ENCODE measurements at regions not wholly inside any gene's neighbourhood (a gene's known extent, or its start where the extent isn't known, plus 50 kb on each side); places are given as distances from the start of the nearest gene placed in this dataset.
"Not testable (repeated sequence)": the region's sequence is repeated elsewhere in the genome, so short reads cannot be mapped to it uniquely, and the experiment has no call there.

DNA sequence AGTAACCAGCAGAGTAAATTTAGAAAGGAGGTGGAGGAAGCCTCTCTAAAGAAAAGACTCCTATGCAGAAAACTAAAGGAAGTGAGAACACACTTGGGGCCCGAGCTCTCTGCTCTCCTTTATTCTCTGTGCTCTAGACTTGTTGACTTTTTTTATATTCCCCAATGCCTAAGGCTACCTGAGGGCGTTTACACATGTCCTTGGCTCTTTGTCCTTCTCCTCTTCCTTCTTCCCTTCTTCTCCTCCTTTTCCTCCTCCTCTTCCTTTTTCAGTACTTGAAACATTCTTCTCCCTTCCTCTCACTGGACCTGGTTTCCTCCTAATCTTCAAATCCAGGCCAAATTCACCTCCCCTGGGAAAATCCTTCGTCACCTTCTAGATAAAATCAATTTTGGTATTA is 256.4 kb upstream of the TRPC7 start:
- DNase-seq (ENCODE audit: low read depth), result no peak

DNA sequence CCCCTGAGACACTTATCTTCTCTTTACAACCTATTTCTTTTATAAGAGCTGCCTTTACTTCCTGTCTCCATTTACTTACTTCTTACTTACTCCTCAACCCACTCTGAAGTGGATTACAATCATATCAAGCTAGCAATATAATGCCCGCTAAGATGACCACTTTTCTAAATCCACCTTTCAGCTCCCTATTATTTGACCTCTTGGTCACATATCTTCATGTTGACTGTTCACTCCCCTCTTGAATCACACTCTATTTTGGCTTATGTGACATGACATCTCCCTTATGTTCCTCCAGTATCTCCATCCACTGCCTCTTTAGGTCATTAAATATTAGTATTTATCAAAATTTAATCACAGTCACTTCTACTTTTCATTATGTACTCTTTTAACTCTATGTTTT is 255.3 kb upstream of the TRPC7 start:
- DNase-seq (ENCODE audit: low read depth), result no peak

DNA sequence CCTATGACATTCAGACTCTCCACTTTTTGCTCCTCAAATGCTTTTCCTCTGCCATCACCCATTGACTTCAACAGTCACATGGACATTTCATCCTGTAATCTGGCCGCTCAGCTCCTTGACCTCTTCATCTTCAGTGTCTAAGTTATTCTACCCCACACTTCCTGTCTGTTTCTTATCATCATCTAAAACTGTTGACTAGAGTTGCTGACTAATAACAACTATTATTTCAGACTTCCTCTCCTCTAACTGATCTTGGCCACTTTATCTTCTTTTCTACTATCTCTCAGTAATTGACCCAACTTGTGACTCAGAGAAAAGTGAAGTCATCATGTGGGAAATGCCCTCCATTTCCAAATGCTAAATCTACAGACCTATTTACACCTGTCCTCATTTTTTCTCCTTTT is 254.7 kb upstream of the TRPC7 start:
- no peak for DNase-seq (ENCODE audit: low read depth)

DNA sequence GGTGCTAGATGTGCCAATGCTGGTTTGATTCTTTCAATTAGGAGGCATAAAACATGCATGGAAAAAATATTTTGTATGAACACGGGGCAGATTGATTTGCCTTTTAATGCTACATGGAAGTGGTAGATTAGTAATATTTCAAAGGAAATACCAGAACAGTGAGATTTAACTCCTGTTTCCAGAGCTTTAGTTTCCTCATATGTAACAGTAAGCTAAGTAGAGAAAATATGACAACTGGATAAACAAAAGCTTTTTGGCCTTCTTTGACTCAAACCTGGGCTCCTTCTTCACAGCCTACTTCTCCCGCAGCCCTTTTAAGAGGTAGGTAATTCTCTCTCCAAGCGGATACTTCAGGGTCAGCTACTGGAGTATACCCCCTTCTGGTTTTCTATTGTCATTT is 254.2 kb upstream of the TRPC7 start:
- DNase-seq (ENCODE audit: low read depth), result no peak

DNA sequence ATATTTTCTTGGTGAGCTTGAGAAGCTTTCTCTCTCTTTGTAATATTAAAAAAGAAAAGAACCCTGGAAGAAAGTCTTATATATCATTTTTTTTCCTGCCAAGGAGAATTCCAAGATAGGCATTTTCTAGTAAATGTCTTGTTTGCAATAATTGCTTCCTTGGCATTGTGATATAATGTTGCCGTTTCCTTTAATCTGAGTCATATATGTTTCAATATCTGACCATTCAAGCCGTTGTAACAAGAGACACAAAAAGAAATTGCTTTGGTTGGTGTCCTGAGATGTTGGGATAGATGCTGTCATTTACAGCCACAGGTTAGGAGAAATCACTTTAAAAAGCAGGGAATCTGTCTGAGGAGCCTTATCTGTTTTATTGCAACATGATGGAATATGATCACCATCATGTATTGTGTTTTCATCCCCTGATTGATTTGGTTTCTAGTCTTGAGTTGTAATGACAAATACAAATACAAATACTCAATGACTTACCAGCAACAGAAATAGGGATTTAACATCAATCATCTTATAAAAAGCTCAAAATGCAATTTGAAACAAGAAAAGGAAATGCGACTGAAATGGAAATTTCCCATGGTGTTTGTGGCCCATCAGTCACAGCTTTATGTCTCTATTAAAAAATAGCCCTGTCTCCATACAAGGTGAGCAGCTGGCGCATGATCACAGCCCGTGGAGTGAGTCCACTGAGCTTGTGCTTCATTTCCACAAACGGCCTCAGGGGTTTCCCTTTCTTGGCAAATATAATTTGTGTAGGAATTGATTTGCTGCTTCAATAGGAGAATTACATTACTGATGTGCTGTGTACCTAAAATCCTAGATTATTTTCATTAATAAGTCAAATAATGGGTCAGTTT is 250.1 kb upstream of the TRPC7 start:
- DNase-seq (ENCODE audit: low read depth), result no peak

DNA sequence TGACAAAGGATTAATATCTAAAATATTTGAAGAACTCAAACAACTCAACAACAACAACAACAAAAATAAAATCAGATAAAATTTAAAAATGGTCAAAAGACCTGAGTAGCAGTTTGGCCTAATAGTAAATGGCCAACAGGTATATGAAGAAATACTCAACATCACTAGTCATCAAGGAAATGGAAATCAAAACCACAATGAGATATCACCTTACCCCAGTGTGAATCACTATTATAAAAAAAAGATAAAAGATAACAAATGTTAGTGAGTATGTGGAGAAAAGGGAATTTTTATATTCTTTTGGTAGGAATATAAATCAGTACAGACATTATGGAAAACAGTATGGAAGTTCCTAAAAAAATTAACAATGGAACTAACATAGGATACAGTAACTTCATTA is 247.9 kb upstream of the TRPC7 start:
- no peak for DNase-seq (ENCODE audit: low read depth)

GRCh38 chr5:136605638-136606037 is 240.3 kb upstream of the TRPC7 start:
- DNase-seq (ENCODE audit: low read depth), result no peak

- DNase-seq (ENCODE audit: low read depth), result no peak
Measured at GRCh38 chr5:136600306-136600705, 235.0 kb upstream of the TRPC7 start.

DNA sequence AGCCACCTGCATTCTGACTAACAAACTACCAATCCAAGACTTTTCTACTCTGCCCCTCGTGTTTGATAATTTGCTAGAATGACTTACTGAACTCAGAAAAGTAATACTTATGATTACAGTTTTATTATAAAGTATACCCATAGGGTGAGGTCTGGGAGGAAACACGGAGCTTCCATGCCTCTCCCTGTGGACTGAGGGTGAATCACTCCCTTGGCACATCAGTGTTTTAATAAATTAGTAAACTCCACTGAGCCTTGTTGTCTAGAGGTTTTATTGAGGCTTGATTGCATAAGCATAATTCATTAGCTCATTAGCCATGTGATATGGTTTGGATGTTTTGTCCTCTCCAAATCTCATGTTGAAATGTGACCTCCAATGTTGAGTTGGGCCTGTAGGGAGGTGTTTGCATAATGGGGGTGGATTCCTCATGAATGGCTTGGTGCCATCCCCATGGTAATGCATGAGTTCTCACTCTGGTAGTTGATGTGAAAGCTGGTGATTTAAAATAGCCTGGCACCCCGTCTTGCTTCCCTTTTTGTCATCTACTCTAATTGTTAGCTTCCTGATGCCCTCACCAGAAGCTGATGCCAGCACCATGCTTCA is 233.6 kb upstream of the TRPC7 start:
- no peak for DNase-seq (ENCODE audit: low read depth)

- DNase-seq (ENCODE audit: low read depth), result no peak
Measured at GRCh38 chr5:136594416-136594815, 229.1 kb upstream of the TRPC7 start.

GRCh38 chr5:136590581-136590980 is 225.2 kb upstream of the TRPC7 start:
- no peak for DNase-seq (ENCODE audit: low read depth)

GRCh38 chr5:136586196-136586595 is 220.9 kb upstream of the TRPC7 start:
- DNase-seq (ENCODE audit: low read depth), result no peak

GRCh38 chr5:136584474-136584873 is 219.1 kb upstream of the TRPC7 start:
- DNase-seq (ENCODE audit: low read depth), result no peak

DNA sequence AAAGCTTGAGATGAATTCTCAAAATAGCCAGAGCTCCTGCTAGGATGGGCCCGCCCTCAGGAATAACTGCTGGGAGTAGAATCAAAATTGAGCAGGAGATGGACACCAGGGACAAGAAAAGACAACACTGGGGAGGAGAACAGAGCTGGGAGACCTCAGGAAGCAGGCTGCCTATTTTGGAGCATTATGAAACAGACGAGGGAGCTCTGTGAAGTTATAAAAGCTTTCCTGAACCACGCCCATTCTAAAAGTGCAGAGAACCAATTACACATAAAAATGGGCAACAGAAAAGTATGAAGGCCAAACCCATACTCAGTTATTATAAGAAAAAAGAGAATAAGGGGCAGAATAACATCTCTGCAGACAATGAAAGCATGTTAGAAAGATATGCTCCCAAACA is 213.9 kb upstream of the TRPC7 start:
- no peak for DNase-seq (ENCODE audit: low read depth)

DNA sequence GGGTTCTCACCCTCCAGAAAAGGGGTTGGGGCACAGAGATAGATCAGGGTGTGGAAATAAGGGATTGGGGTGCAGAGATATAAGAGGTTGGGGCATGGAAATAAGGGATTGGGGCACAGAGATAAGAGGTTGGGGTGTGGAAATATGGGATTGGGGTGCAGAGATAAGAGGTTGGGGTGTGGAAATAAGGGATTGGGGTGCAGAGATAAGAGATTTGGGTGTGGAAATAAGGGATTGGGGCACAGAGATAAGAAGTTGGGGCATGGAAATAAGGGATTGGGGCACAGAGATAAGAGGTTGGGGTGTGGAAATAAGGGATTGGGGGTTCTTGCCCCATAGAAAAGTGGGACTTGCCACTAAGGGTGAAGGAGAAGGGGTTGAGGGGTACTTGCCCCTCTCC is 204.5 kb upstream of the TRPC7 start:
- DNase-seq (ENCODE audit: low read depth), result not testable (repeated sequence)

GRCh38 chr5:136565457-136565856 is 200.1 kb upstream of the TRPC7 start:
- not testable (repeated sequence) for DNase-seq (ENCODE audit: low read depth)

GRCh38 chr5:136565050-136565449 is 199.7 kb upstream of the TRPC7 start:
- not testable (repeated sequence) for DNase-seq (ENCODE audit: low read depth)

DNA sequence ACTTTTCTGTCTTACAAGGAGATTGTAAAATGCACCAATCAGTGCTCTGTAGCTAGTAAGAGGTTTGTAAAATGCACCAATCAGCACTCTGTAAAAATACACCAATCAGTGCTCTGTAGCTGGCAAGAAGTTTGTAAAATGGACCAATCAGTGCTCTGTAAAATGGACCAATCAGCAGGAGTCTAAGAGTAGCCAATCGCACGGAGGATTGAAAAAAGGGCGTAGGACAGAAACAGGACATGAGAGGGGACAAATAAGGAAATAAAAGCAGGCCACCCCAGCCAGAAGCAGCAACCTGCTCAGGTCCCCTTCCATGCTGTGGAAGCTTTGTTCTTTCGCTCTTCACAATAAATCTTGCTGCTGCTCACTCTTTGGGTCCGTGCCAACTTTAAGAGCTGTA is 199.1 kb upstream of the TRPC7 start:
- DNase-seq (ENCODE audit: low read depth), result not testable (repeated sequence)

GRCh38 chr5:136563489-136563888 is 198.1 kb upstream of the TRPC7 start:
- no peak for DNase-seq (ENCODE audit: low read depth)

DNA sequence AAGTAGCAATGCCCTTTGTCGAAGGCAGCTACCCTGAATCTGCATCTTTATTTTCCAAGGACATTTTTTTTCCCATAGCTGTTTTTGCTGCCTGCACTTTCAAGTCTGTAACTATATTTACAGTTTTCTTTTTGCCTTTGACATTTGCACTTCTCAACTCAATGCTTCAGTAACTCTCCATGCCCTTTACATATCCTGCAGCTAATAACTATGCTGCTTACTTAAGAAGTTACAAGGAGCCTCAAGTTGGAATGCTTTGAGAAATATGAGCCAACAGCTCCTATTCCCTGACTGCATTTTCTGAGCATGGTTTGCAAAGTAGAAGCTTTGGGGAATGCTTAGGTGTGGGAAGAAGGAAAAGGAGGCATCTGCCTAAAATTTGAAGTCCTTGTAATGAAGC is 194.8 kb upstream of the TRPC7 start:
- no peak for DNase-seq (ENCODE audit: low read depth)

GRCh38 chr5:136559651-136560050 is 194.3 kb upstream of the TRPC7 start:
- DNase-seq (ENCODE audit: low read depth), result no peak

DNA sequence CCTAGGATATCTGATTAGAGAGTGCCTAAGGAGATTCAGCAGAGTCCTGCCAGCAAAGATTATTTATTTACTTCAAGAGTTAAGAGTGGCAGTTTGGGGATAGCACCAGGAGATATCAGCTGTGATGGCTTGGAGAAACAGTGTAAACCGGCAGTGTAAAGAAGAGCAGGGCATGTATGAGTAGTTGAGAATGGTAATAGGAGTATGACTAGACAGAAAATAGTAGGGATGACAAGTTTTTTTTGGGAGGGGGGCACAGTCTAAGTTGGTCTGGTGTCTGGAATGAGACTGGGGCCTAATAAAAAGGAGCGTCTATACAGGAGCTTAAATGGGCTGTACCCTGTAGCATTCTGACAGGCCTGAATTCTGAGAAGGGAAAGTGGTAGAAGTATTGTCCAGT is 181.8 kb upstream of the TRPC7 start:
- DNase-seq (ENCODE audit: low read depth), result not testable (repeated sequence)

DNA sequence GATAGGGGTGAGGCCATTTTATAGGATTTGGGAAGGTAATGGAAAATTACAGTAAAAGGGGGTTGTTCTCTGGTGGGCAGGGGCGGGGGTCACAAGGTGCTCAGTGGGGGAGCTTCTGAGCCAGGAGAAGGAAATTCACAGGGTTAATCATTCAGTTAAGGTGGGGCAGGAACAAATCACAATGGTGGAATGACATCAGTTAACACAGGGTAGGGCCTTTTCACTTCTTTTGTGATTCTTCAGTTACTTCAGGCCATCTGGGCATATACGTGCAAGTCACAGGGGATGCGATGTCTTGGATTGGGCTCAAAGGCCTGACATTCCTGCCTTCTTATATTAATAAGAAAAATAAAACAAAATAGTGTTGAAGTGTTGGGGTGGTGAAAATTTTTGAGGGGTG is 181.1 kb upstream of the TRPC7 start:
- DNase-seq (ENCODE audit: low read depth), result not testable (repeated sequence)
